ENCODE measurements at regions not wholly inside any gene's neighbourhood (a gene's known extent, or its start where the extent isn't known, plus 50 kb on each side); places are given as distances from the start of the nearest gene placed in this dataset.

GRCh38 chr4:30821275-30821674, 101.1 kb downstream of the PCDH7 start:
- TF ChIP-seq CTCF (IDR thresholded peaks at IDR 0.05) (no peak), POLR2A (IDR thresholded peaks at IDR 0.05) (no peak)

Measured in stomach (tissue), 4 donors.